Panc1 (cell line): ENCODE measurements at regions not wholly inside any gene's neighbourhood (a gene's known extent, or its start where the extent isn't known, plus 50 kb on each side); places are given as distances from the start of the nearest gene placed in this dataset.

Source experiments
- CTCF ChIP-seq: fragments of 450-650 bp; IDR thresholded peaks from 2 replicates; pipeline ENCODE4 v1.5.1; 2017; ENCODE audit warnings: mild to moderate bottlenecking
- POLR2AphosphoS5 ChIP-seq: IDR thresholded peaks from 2 replicates; pipeline ENCODE4 v1.6.1; 2012; ENCODE audit warnings: mild to moderate bottlenecking, low read depth, low read length, moderate library complexity
- REST ChIP-seq, 2 experiments: IDR thresholded peaks; 2 replicates each; pipeline ENCODE4 v1.6.1; 2011 to 2012; ENCODE audit warnings: low read depth in 2 of 2, control low read depth in 1 of 2, low read length in 1 of 2, mild to moderate bottlenecking in 1 of 2, moderate library complexity in 1 of 2; ENCODE audit not compliant: insufficient read depth in 1 of 2
- SIN3A ChIP-seq: IDR thresholded peaks from 2 replicates; pipeline ENCODE4 v1.6.1; 2012; ENCODE audit warnings: low read depth, mild to moderate bottlenecking, low read length, moderate library complexity, borderline replicate concordance; ENCODE audit not compliant: insufficient read depth
- TCF7L2 ChIP-seq: IDR thresholded peaks from 2 replicates; pipeline ENCODE4 v1.6.1; 2011; ENCODE audit warnings: mild to moderate bottlenecking, low read depth, low read length, inconsistent platforms

- TF ChIP-seq REST (IDR thresholded peaks at IDR 0.05; ENCODE audit: insufficient read depth in 1 of 2, low read depth in 2 of 2, low read length in 1 of 2) (no peak), CTCF (no peak), SIN3A (no peak), POLR2AphosphoS5 (no peak), TCF7L2 (no peak)
Measured at GRCh38 chr1:48052923-48053291, 55.7 kb upstream of the TRABD2B start.
